ENCODE measurements at regions not wholly inside any gene's neighbourhood (a gene's known extent, or its start where the extent isn't known, plus 50 kb on each side); places are given as distances from the start of the nearest gene placed in this dataset.

GRCh38 chr12:91922139-91922538, 223.5 kb downstream of the BTG1 start:
- TF ChIP-seq, protein P1, sequence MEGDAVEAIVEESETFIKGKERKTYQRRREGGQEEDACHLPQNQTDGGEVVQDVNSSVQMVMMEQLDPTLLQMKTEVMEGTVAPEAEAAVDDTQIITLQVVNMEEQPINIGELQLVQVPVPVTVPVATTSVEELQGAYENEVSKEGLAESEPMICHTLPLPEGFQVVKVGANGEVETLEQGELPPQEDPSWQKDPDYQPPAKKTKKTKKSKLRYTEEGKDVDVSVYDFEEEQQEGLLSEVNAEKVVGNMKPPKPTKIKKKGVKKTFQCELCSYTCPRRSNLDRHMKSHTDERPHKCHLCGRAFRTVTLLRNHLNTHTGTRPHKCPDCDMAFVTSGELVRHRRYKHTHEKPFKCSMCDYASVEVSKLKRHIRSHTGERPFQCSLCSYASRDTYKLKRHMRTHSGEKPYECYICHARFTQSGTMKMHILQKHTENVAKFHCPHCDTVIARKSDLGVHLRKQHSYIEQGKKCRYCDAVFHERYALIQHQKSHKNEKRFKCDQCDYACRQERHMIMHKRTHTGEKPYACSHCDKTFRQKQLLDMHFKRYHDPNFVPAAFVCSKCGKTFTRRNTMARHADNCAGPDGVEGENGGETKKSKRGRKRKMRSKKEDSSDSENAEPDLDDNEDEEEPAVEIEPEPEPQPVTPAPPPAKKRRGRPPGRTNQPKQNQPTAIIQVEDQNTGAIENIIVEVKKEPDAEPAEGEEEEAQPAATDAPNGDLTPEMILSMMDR (IDR thresholded peaks at IDR 0.05; ENCODE audit: borderline replicate concordance, extremely low read depth, low read length, poor library complexity, severe bottlenecking): no peak
- TF ChIP-seq EZH2 (IDR thresholded peaks at IDR 0.05; ENCODE audit: borderline replicate concordance, low read depth, low read length, severe bottlenecking): no peak
